ENCODE measurements at regions not wholly inside any gene's neighbourhood (a gene's known extent, or its start where the extent isn't known, plus 50 kb on each side); places are given as distances from the start of the nearest gene placed in this dataset.
"Not testable (repeated sequence)": the region's sequence is repeated elsewhere in the genome, so short reads cannot be mapped to it uniquely, and the experiment has no call there.

DNA sequence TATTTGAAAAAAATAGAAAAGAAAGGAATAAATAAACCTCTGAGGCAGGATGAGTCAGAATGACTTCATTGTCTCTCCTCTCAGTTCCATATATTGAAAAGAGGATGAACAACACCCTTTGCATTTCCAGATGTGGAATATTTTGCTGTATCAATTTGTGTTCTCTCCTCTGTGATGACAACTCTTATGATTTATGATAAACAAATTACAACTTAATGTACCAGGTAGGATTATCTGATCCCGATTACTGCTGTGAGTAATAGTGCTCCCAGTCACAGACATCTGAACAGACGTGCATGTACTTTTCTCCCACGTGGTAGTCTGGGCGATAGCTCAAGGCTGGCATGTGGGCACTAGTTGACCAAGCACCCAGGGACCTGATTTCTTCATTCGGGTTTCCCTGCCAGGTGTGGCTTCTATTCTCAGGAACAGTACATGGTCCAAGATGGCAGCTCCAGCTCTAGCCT, 142.1 kb upstream of the SULF2 start:
- H3K27me3 Mint-ChIP-seq, result peaks cover 12% of the 10 kb centered on the region
- H3K9me3 Mint-ChIP-seq, result no peaks in the 10 kb centered on the region
- H3K27ac Mint-ChIP-seq, result no peak overlapping the region
- H3K4me1 Mint-ChIP-seq, result no peaks in the 10 kb centered on the region
- ATAC-seq (replicated peaks), result no peak
- H3K36me3 Mint-ChIP-seq (ENCODE audit: low read depth), result no peaks in the 10 kb centered on the region
- no peak overlapping the region for H3K4me3 Mint-ChIP-seq

GRCh38 chr20:47926731-47927130, 141.4 kb upstream of the SULF2 start:
- no peaks in the 10 kb centered on the region for H3K9me3 Mint-ChIP-seq
- H3K27me3 Mint-ChIP-seq, result peaks cover 16% of the 10 kb centered on the region
- H3K4me3 Mint-ChIP-seq, result no peak overlapping the region
- H3K36me3 Mint-ChIP-seq (ENCODE audit: low read depth), result no peaks in the 10 kb centered on the region
- no peak overlapping the region for H3K27ac Mint-ChIP-seq
- ATAC-seq (replicated peaks), result no peak
- no peaks in the 10 kb centered on the region for H3K4me1 Mint-ChIP-seq

GRCh38 chr20:47925593-47925992, 140.3 kb upstream of the SULF2 start:
- H3K27me3 Mint-ChIP-seq, result peaks cover 18% of the 10 kb centered on the region
- H3K27ac Mint-ChIP-seq, result no peak overlapping the region
- no peaks in the 10 kb centered on the region for H3K36me3 Mint-ChIP-seq (ENCODE audit: low read depth)

DNA sequence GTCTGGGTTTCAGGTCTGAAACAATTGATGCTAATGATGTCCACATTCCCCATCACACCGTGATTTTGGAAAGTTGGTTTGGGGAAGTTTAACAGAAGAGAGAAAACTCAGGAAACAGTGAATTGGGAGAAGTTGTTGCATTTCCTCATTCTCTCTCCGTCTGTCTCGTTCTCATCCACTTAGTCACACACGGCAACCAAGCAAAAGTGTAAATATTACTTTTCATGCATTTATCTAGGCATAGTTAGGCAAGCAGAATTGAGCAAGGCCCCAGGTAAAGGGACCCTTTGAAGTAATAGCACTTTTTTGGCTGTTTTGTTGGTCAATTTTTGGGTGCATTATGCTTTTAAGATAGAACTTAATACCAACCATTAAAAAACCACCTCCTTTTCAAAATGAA, 137.0 kb upstream of the SULF2 start:
- Mint-ChIP-seq H3K27me3 (peaks cover 29% of the 10 kb centered on the region), H3K4me1 (no peaks in the 10 kb centered on the region), H3K9me3 (peaks cover 5% of the 10 kb centered on the region), H3K4me3 (no peak overlapping the region), H3K27ac (no peak overlapping the region), H3K36me3 (ENCODE audit: low read depth) (no peaks in the 10 kb centered on the region)
- ATAC-seq (replicated peaks), result no peak

More at GRCh38 chr20:47925593-47925992, 140.3 kb upstream of the SULF2 start:
- Mint-ChIP-seq H3K4me1 (no peaks in the 10 kb centered on the region), H3K4me3 (no peak overlapping the region), H3K9me3 (no peaks in the 10 kb centered on the region)
- no peak for ATAC-seq (replicated peaks)

GRCh38 chr20:47921829-47922228, 136.5 kb upstream of the SULF2 start:
- not testable (repeated sequence) for H3K36me3 Mint-ChIP-seq (ENCODE audit: low read depth); ATAC-seq (replicated peaks); H3K27ac Mint-ChIP-seq; H3K4me1 Mint-ChIP-seq; H3K9me3 Mint-ChIP-seq; H3K4me3 Mint-ChIP-seq
- peaks cover 29% of the 10 kb centered on the region for H3K27me3 Mint-ChIP-seq

DNA sequence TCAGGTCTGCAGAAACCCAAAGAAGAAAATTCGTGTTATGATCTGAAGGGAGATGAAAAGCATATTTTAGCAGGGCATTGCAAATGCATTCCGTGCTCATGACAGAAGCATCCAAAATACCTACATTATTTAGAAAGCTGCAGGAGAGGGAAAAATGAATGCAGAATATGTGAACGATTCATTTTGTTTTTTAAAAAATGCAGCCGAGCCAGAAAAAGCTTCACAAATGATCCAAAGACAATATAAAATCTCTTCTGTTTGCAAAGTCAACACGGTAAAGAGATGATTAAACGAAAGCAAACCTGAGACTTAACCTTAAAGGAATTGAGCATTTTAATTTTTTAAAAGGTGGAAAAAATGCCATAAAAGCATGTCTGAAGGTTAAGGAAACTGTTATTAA, 136.1 kb upstream of the SULF2 start:
- Mint-ChIP-seq H3K27me3 (peaks cover 29% of the 10 kb centered on the region), H3K27ac (no peak overlapping the region), H3K36me3 (ENCODE audit: low read depth) (no peaks in the 10 kb centered on the region), H3K4me1 (no peaks in the 10 kb centered on the region), H3K4me3 (no peak overlapping the region), H3K9me3 (peaks cover 11% of the 10 kb centered on the region)
- no peak for ATAC-seq (replicated peaks)

DNA sequence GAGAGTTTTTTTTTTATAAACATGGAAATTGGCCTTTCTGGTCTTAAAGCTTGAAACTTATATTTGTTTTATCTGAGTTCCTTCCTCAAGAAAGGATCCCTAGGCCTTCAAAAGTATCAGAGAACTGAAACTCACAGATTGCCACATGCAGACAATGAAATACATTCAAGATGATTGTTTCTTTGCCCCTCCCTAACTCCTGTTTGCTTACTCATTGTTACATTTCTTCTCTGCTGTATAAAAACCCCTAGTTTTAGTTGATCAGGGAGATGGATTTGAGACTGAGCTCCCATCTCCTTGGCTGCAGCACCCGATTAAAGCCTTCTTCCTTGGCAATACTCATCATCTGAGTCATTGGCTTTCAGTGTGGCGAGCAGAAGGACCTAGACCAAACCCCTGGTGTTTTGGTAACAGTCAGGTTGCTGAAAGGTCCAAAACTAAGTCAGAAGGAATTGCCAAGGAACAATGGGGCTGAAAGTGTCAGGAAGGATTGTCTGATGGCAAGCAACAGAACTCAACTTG, 132.3 kb upstream of the SULF2 start:
- Mint-ChIP-seq H3K27me3 (peaks cover 36% of the 10 kb centered on the region), H3K36me3 (ENCODE audit: low read depth) (no peaks in the 10 kb centered on the region), H3K4me3 (no peak overlapping the region), H3K4me1 (no peaks in the 10 kb centered on the region), H3K27ac (no peak overlapping the region), H3K9me3 (peaks cover 17% of the 10 kb centered on the region)
- no peak for ATAC-seq (replicated peaks)

- Mint-ChIP-seq H3K4me1 (no peaks in the 10 kb centered on the region), H3K9me3 (peaks cover 17% of the 10 kb centered on the region), H3K27ac (no peak overlapping the region), H3K4me3 (no peak overlapping the region), H3K27me3 (peaks cover 30% of the 10 kb centered on the region), H3K36me3 (ENCODE audit: low read depth) (no peaks in the 10 kb centered on the region)
- ATAC-seq (replicated peaks), result no peak
These were observed 130.2 kb upstream of the SULF2 start for GRCh38 chr20:47915495-47915894.

DNA sequence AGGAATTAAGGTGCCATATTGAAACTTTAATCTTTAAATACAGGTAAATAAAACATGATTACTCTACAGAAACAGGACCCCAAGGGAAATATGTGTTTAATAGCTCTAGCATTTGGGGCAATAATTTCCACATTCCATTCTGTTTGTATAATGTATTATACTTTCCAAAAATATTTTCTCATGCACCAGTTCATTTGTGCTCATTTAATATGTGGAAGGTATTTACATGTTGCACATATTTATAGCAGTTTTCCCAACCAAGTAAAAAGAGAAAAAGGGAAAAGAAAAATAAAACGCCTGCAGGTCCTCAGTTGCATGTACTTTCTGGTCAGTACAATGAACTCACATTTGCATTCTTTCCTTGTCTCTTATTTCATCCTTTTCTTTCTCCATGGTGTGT, 129.5 kb upstream of the SULF2 start:
- Mint-ChIP-seq H3K9me3 (peaks cover 17% of the 10 kb centered on the region), H3K4me3 (no peak overlapping the region), H3K4me1 (no peaks in the 10 kb centered on the region), H3K27ac (no peak overlapping the region), H3K27me3 (peaks cover 28% of the 10 kb centered on the region), H3K36me3 (ENCODE audit: low read depth) (no peaks in the 10 kb centered on the region)
- ATAC-seq (replicated peaks), result no peak

DNA sequence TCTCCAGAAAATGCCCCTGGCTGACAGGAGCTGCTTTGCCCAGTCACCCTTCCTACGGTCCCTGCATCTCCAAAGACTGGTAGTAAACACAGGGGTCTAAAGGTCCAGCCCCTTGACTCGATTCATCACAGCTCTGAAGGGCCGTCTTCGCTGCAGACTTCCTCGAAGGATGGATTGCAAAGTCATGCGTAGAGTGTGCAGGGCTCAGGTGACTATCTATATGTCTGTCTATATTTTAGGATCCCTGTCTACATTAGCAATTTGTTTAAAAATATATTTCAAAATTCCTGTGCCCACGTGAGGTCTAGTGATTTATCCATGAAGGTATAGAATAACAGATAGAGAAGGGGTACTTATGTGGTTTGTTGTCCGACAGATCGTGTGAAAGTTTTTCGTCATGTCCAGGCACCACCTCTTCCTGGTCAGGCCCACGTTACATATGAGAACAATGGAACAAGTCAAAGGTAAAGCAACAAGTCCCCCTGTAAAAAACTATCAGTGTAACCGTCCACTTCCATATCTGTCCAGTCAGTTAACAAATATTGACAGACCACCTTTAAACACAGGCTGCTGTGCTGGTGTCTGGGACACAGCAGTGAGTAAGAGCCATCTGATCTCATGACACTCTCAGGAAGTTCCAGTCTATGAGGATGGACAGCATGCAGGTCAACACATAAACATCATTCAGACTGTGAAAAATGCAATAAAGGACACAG, 127.7 kb upstream of the SULF2 start:
- not testable (repeated sequence) for H3K27ac Mint-ChIP-seq; H3K4me1 Mint-ChIP-seq; H3K4me3 Mint-ChIP-seq; ATAC-seq (replicated peaks); H3K36me3 Mint-ChIP-seq (ENCODE audit: low read depth)
- peaks cover 24% of the 10 kb centered on the region for H3K27me3 Mint-ChIP-seq
- peaks cover 16% of the 10 kb centered on the region for H3K9me3 Mint-ChIP-seq

DNA sequence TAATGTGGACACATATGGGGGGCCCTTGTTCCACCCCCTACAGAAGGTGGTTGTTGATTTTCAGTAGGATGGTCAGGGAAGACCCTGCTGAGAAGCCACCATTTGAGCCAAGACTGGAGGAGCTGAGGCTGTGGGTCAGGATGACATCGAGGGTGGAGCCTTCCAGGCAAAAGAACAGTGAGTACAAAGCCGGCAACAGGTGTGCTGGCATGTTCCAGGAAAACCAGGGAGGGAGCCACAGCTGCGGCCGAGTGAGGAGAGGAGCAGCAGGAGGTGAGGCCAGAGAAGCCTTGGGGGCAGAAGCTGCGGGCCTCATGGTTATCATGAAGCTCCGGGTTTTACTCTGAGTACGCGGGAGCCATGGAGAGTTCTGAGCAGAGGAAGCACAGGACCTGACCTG, 126.9 kb upstream of the SULF2 start:
- H3K27me3 Mint-ChIP-seq, result peaks cover 31% of the 10 kb centered on the region
- not testable (repeated sequence) for ATAC-seq (replicated peaks); H3K4me1 Mint-ChIP-seq; H3K4me3 Mint-ChIP-seq; H3K36me3 Mint-ChIP-seq (ENCODE audit: low read depth); H3K27ac Mint-ChIP-seq
- H3K9me3 Mint-ChIP-seq, result peaks cover 11% of the 10 kb centered on the region

GRCh38 chr20:47909696-47910369, 124.6 kb upstream of the SULF2 start:
- ATAC-seq (replicated peaks); H3K27ac Mint-ChIP-seq; H3K9me3 Mint-ChIP-seq: not testable (repeated sequence)

GRCh38 chr20:47908361-47909035, 123.2 kb upstream of the SULF2 start:
- peaks cover 26% of the 10 kb centered on the region for H3K27me3 Mint-ChIP-seq
- not testable (repeated sequence) for H3K9me3 Mint-ChIP-seq; H3K4me3 Mint-ChIP-seq; H3K27ac Mint-ChIP-seq; H3K36me3 Mint-ChIP-seq (ENCODE audit: low read depth); H3K4me1 Mint-ChIP-seq; ATAC-seq (replicated peaks)

More at GRCh38 chr20:47909696-47910369, 124.6 kb upstream of the SULF2 start:
- H3K4me1 Mint-ChIP-seq; H3K36me3 Mint-ChIP-seq (ENCODE audit: low read depth); H3K4me3 Mint-ChIP-seq: not testable (repeated sequence)
- H3K27me3 Mint-ChIP-seq, result peaks cover 27% of the 10 kb centered on the region

DNA sequence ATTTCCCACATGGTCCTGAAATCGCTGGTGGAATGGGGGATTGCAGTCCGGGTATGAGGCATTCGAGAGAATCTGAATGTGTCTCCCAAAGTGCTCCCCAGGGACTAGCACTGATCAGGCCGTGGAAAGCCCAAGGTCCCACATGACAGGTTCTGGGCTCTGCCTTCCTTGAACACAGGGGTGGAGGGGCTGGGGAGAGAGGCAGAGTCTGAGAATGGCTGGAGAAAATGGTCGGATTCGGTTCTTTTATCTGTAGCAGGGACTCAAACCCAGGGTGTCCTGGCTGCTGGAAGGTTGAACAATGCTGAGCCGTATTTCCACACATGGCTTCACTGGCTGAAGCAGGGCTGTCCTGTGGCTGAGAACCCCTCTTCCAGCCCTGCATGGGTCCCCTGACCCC, 122.7 kb upstream of the SULF2 start:
- ATAC-seq (replicated peaks); H3K36me3 Mint-ChIP-seq (ENCODE audit: low read depth): not testable (repeated sequence)
- H3K27me3 Mint-ChIP-seq, result peaks cover 22% of the 10 kb centered on the region

More for the DNA sequence above, 122.7 kb upstream of the SULF2 start:
- not testable (repeated sequence) for H3K27ac Mint-ChIP-seq, H3K4me1 Mint-ChIP-seq, H3K9me3 Mint-ChIP-seq, H3K4me3 Mint-ChIP-seq

Data from activated T-helper 17 cell treated with anti-CD3 and anti-CD28 coated beads, Interleukin-2, amount 50 U/mL, for 72 hours (primary cell).